Chondrocyte (in vitro differentiated cells): ENCODE measurements at regions not wholly inside any gene's neighbourhood (a gene's known extent, or its start where the extent isn't known, plus 50 kb on each side); places are given as distances from the start of the nearest gene placed in this dataset.

Experiments used
- DNase-seq: peaks from one replicate; pipeline ENCODE4 v3.0.0; 2021; ENCODE audit warnings: mixed read lengths, low spot score
- H3K27ac Mint-ChIP-seq: one replicate; pipeline ENCODE4 v1.8.0; 2021; ENCODE audit warnings: mild to moderate bottlenecking, moderate library complexity, mixed read lengths; ENCODE audit not compliant: unreplicated experiment
- H3K27me3 Mint-ChIP-seq: 2 replicates; pipeline ENCODE4 v1.8.0; 2021; ENCODE audit warnings: low read depth, mixed read lengths
- H3K36me3 Mint-ChIP-seq: 2 replicates; pipeline ENCODE4 v1.8.0; 2021; ENCODE audit warnings: low read depth, mixed read lengths
- H3K4me1 Mint-ChIP-seq: 2 replicates; pipeline ENCODE4 v1.8.0; 2021; ENCODE audit warnings: low read depth, mild to moderate bottlenecking, mixed read lengths
- H3K4me3 Mint-ChIP-seq: one replicate; pipeline ENCODE4 v1.8.0; 2021; ENCODE audit warnings: mild to moderate bottlenecking, moderate library complexity, mixed read lengths; ENCODE audit not compliant: unreplicated experiment
- H3K9me3 Mint-ChIP-seq: 2 replicates; pipeline ENCODE4 v1.8.0; 2021; ENCODE audit warnings: low read depth, mixed read lengths
- CTCF ChIP-seq: fragments of 200-600 bp; sonication (generic); IDR thresholded peaks from 2 replicates; pipeline ENCODE4 v1.5.0; 2021; ENCODE audit warnings: antibody characterized with exemption, mild to moderate bottlenecking, moderate library complexity

DNA sequence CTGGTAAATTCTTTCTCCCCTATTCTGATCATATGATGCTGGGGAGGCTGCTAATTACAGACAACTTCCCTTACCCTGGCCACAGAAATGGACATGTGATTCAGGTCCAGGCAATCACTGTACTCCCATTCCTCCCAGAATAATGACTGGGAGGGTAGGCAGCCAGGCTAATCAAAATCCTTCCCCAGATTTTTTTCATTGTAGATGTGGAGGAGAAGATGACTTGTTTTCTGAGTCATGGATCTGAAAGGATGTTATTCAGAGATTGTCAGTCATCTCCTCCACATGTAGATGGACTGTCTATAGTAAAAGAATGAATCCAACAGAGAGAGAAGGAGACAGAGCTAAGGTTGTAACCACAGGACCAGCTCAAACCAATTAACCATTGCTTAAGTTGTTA lies 123.9 kb upstream of the PUM3 start:
- Mint-ChIP-seq H3K27ac (no peak overlapping the region), H3K27me3 (peaks cover 2% of the 10 kb centered on the region), H3K36me3 (peaks cover 4% of the 10 kb centered on the region), H3K4me3 (no peak overlapping the region), H3K9me3 (peaks cover 15% of the 10 kb centered on the region), H3K4me1 (no peaks in the 10 kb centered on the region)
- TF ChIP-seq CTCF, result no peak
- no peak for DNase-seq

DNA sequence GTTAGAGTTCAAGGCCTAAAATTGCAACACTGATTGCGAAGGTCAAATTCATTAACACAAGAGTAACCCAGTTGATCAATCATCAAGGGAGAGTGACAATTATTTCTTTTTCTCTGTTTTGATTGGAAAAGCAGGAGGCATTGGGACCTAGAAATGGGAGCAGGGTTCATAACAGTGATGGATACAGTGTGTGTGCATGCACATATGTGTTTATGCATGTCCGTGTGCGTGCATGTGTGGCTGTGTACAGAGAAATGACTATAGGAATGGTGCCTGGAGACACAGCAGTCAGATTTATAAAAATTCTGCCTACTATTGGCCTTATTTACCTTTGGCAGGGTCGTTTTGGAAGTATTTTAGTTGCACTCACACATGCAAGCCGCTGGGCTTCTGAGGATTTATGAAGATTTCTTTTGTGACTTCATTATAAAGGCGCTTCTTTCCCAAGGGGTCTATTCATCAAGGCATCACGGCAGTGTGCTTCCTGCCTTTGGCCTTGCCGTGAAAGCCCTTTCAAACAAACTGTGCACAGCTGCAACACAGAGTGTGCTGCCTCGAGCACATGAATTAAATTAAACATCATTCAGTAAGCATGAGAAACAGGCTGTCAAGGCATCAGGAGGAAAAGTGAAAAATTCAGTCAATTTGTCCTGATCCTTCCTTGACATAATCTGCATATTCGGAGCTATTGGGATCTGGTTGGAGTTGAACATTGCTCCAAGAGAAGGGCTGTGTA lies 122.8 kb upstream of the PUM3 start:
- no peak for DNase-seq
- Mint-ChIP-seq H3K4me1 (no peaks in the 10 kb centered on the region), H3K27me3 (peaks cover 4% of the 10 kb centered on the region), H3K4me3 (no peak overlapping the region), H3K27ac (no peak overlapping the region), H3K9me3 (peaks cover 5% of the 10 kb centered on the region), H3K36me3 (no peaks in the 10 kb centered on the region)
- no peak for TF ChIP-seq CTCF

DNA sequence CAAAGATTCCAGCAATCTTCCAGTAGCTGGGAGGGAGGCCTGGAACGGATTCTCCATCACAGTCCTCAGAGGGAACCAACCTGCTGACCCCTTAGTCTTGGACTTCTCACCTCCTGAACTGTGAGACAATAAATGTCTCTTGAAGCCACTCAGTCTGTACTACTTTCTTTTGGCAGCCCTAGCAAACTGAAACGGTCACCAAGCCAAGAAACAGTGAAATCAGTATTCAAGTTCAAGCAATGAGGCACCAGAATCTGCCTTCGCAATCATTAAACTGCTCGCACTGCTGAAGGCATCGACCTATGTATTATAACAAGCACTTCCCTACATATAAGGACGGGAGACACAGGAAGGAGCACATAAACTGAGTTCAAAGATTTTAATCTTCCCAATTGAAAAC lies 120.6 kb upstream of the PUM3 start:
- H3K4me1 Mint-ChIP-seq, result no peaks in the 10 kb centered on the region
- DNase-seq, result no peak
- H3K9me3 Mint-ChIP-seq, result no peaks in the 10 kb centered on the region
- H3K4me3 Mint-ChIP-seq, result no peak overlapping the region
- H3K36me3 Mint-ChIP-seq, result no peaks in the 10 kb centered on the region
- no peak for TF ChIP-seq CTCF
- peaks cover 2% of the 10 kb centered on the region for H3K27me3 Mint-ChIP-seq
- no peak overlapping the region for H3K27ac Mint-ChIP-seq

DNA sequence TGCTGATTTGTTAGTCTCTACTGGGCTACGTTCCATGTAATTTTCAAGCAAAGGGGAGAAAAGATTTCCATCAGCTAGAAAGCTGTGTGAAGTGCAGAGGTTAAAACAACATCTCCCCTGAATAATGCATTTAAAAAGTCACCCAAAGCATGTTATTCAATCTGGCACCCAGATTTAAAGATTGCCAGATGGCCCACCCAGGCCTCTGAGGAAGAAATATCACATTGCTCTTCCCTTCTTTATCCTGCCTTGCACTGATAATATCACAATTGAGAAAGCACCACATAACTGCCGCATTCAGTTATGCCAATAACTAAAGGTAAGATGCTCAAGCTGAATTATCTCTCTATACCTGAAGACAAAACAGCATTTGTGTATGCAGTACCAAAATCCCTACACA lies 119.4 kb upstream of the PUM3 start:
- DNase-seq, result no peak
- Mint-ChIP-seq H3K4me3 (no peak overlapping the region), H3K36me3 (no peaks in the 10 kb centered on the region), H3K27ac (no peak overlapping the region), H3K9me3 (no peaks in the 10 kb centered on the region), H3K4me1 (no peaks in the 10 kb centered on the region), H3K27me3 (peaks cover 4% of the 10 kb centered on the region)
- no peak for TF ChIP-seq CTCF

DNA sequence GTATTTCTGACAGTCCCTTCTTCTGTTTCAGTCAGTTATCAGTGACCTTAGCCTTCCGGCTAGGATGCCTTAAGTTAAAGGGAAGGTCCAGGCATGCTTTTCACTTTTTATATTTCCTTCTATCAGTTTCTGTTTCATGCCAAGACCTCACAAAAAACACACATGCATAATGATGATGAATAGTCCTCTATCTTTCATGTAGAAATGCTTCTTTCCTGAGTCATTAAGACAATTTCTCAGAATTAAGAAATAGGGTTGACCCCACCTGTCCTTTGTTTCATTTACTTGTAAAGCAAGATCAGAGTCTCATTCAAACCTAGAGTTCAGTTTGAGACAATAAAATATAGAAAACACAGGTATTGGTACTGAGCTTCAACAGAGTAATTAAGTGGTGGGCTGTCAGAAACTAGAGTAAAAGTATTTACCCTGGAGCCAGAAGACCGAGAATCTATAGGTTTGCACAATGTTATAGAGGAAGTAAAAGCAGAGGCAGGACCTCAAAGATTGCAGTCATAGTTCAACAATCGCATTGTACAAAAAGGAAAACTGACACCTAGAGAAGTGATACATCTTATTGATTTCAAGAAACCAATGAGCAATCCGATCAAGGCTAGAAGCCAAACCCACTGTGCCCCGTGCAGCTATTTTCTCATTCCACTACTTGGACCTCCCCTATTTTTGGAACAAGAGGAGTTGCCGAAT lies 118.7 kb upstream of the PUM3 start:
- H3K4me1 Mint-ChIP-seq, result no peaks in the 10 kb centered on the region
- TF ChIP-seq CTCF, result no peak
- H3K27me3 Mint-ChIP-seq, result peaks cover 8% of the 10 kb centered on the region
- H3K4me3 Mint-ChIP-seq, result no peak overlapping the region
- no peak for DNase-seq
- H3K9me3 Mint-ChIP-seq, result no peaks in the 10 kb centered on the region
- no peaks in the 10 kb centered on the region for H3K36me3 Mint-ChIP-seq
- H3K27ac Mint-ChIP-seq, result no peak overlapping the region
